GM21786 (cell line): ENCODE measurements at regions not wholly inside any gene's neighbourhood (a gene's known extent, or its start where the extent isn't known, plus 50 kb on each side); places are given as distances from the start of the nearest gene placed in this dataset.
"Not testable (repeated sequence)": the region's sequence is repeated elsewhere in the genome, so short reads cannot be mapped to it uniquely, and the experiment has no call there.

Experiments
- ATAC-seq: cut with Tn5 transposase; IDR thresholded peaks from one replicate; pipeline ENCODE4 v1.9.1; 2021; ENCODE audit not compliant: unreplicated experiment

GRCh38 chr2:145927131-145927950, 1407.4 kb upstream of the ZEB2 start:
- no peak for ATAC-seq

- no peak for ATAC-seq
These were observed 1405.7 kb upstream of the ZEB2 start for GRCh38 chr2:145925591-145925990.

- ATAC-seq, result no peak
These were observed 1399.6 kb upstream of the ZEB2 start for GRCh38 chr2:145919477-145919876.

GRCh38 chr2:145918951-145919350, 1399.0 kb upstream of the ZEB2 start:
- no peak for ATAC-seq

GRCh38 chr2:145916799-145917198, 1396.9 kb upstream of the ZEB2 start:
- no peak for ATAC-seq

- ATAC-seq, result no peak
These were observed 1394.8 kb upstream of the ZEB2 start for GRCh38 chr2:145914716-145915115.

GRCh38 chr2:145910416-145910815, 1390.5 kb upstream of the ZEB2 start:
- ATAC-seq, result peak; percentile 68

GRCh38 chr2:145909766-145910165, 1389.8 kb upstream of the ZEB2 start:
- ATAC-seq, result no peak

GRCh38 chr2:145909175-145909755, 1389.3 kb upstream of the ZEB2 start:
- no peak for ATAC-seq

- ATAC-seq, result no peak
These were observed 1386.4 kb upstream of the ZEB2 start for GRCh38 chr2:145906354-145906753.

GRCh38 chr2:145905371-145905770, 1385.5 kb upstream of the ZEB2 start:
- no peak for ATAC-seq

GRCh38 chr2:145897151-145897550, 1377.2 kb upstream of the ZEB2 start:
- ATAC-seq, result no peak

- no peak for ATAC-seq
These were observed 1368.0 kb upstream of the ZEB2 start for GRCh38 chr2:145887915-145888314.

GRCh38 chr2:145880997-145881396, 1361.1 kb upstream of the ZEB2 start:
- not testable (repeated sequence) for ATAC-seq

GRCh38 chr2:145875016-145875415, 1355.1 kb upstream of the ZEB2 start:
- no peak for ATAC-seq

- ATAC-seq, result no peak
These were observed 1354.5 kb upstream of the ZEB2 start for GRCh38 chr2:145874466-145874865.

GRCh38 chr2:145864501-145864900, 1344.6 kb upstream of the ZEB2 start:
- no peak for ATAC-seq

- ATAC-seq, result no peak
These were observed 1342.0 kb upstream of the ZEB2 start for GRCh38 chr2:145861940-145862339.

- ATAC-seq, result no peak
These were observed 1340.2 kb upstream of the ZEB2 start for GRCh38 chr2:145860083-145860482.

GRCh38 chr2:145855142-145855541, 1335.2 kb upstream of the ZEB2 start:
- ATAC-seq, result no peak

- ATAC-seq, result no peak
These were observed 1334.3 kb upstream of the ZEB2 start for GRCh38 chr2:145854039-145854755.

GRCh38 chr2:145851730-145852129, 1331.8 kb upstream of the ZEB2 start:
- ATAC-seq, result no peak
